ENCODE measurements at regions not wholly inside any gene's neighbourhood (a gene's known extent, or its start where the extent isn't known, plus 50 kb on each side); places are given as distances from the start of the nearest gene placed in this dataset.

DNA sequence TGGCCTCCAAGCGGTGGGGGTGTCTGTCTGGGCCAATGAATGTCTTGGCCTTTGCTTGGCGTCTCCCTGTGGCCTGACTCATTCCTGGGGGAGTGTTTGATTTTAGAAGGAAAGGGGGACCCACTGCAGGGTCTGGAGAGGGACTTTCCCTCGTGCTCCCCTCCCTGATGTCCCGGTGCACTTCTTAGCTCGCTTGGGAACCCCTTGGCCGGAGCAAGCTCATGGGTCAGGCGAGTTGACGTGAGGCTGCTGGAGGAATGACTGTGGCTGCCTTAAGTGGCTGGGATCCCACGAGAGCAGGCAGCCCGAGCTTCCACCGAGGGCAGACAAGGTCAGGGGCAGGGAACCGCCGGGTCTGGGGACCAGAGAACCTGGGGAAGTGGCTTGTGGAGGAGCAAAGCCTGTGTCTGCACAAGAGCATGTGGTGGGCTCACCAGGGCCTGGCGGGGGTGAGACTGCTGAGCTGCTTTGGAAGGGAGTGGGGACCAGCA lies 218.4 kb upstream of the C14orf180 start:
- ChIA-PET CTCF (no interaction called here), POLR2A (ENCODE audit: low non-redundant PET) (no interaction called here)
- intact Hi-C loops (cut with micrococcal nuclease; ENCODE audit: unreplicated experiment), result no loop called here
- no peak for DNase-seq (ENCODE audit: low spot score)
- H3K27me3 ChIP-seq (replicated peaks; ENCODE audit: insufficient read depth, low read depth, low read length, poor library complexity), result no peaks in the 10 kb centered on the region
- no peaks in the 10 kb centered on the region for H3K36me3 ChIP-seq (ENCODE audit: insufficient read depth, low read length, poor library complexity, severe bottlenecking)
- no peak overlapping the region for H3K27ac ChIP-seq (ENCODE audit: low read depth, low read length, poor library complexity, severe bottlenecking)
- BruUV-seq (replicated peaks), result no TSS peak
- no peaks in the 10 kb centered on the region for H3K4me1 ChIP-seq (ENCODE audit: insufficient read depth, low read length, poor library complexity, severe bottlenecking)
- no peaks in the 10 kb centered on the region for H3K9me3 ChIP-seq (ENCODE audit: low read depth, low read length, poor library complexity, severe bottlenecking)
- TF ChIP-seq, protein P1, sequence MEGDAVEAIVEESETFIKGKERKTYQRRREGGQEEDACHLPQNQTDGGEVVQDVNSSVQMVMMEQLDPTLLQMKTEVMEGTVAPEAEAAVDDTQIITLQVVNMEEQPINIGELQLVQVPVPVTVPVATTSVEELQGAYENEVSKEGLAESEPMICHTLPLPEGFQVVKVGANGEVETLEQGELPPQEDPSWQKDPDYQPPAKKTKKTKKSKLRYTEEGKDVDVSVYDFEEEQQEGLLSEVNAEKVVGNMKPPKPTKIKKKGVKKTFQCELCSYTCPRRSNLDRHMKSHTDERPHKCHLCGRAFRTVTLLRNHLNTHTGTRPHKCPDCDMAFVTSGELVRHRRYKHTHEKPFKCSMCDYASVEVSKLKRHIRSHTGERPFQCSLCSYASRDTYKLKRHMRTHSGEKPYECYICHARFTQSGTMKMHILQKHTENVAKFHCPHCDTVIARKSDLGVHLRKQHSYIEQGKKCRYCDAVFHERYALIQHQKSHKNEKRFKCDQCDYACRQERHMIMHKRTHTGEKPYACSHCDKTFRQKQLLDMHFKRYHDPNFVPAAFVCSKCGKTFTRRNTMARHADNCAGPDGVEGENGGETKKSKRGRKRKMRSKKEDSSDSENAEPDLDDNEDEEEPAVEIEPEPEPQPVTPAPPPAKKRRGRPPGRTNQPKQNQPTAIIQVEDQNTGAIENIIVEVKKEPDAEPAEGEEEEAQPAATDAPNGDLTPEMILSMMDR (conservative IDR thresholded peaks at IDR 0.05; ENCODE audit: low read depth, low read length), result no peak
- no peak for TF ChIP-seq EZH2 (IDR thresholded peaks at IDR 0.05; ENCODE audit: borderline replicate concordance, low read depth, low read length, poor library complexity, severe bottlenecking)
- no peak overlapping the region for H3K4me3 ChIP-seq (ENCODE audit: low read depth, low read length, poor library complexity, severe bottlenecking)

DNA sequence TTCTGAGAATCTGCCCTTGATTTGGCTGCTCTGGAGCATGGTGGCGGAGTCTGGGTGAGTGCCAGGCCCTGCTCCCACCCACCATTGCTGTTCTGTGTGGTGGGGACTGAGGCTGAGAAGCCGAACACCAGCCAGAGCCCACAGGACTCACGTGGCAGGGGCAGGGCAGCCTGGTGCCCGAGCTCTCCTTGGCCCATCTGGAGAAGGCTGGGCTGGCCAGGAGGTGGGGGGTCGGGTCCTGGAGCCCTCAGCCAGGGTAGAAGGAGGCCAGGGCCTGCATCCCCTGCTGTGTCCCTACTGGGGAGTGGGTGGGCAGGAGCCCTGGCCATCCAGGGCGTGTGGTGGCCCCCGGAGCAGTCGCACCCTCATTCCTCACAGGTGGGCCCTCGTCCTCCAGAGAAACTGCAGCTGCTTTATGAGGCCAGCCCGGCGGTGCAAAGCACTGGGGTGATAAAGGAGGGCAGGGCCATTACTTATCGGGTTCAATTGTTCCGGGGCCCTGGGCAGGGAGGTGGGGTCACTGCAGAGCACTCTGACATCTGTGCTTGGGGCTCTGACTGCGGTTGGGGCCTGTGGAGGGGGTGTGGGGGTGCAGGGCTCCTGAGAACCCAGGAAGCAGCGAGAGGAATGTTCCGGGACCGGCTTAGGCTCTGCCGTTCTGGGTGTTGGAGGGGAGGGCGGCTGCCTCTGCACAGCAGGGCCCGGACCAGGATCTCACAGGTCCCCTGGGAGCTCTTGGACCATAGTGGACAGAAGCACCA lies 217.5 kb upstream of the C14orf180 start:
- TF ChIP-seq, protein P1 (conservative IDR thresholded peaks at IDR 0.05; ENCODE audit: low read depth, low read length), result no peak
- no peak for TF ChIP-seq EZH2 (IDR thresholded peaks at IDR 0.05; ENCODE audit: borderline replicate concordance, low read depth, low read length, poor library complexity, severe bottlenecking)
- CTCF ChIA-PET, result no interaction called here
- no peak for DNase-seq (ENCODE audit: low spot score)
- Histone ChIP-seq H3K9me3 (ENCODE audit: low read depth, low read length, poor library complexity, severe bottlenecking) (no peaks in the 10 kb centered on the region), H3K36me3 (ENCODE audit: insufficient read depth, low read length, poor library complexity, severe bottlenecking) (no peaks in the 10 kb centered on the region), H3K27me3 (replicated peaks; ENCODE audit: insufficient read depth, low read depth, low read length, poor library complexity) (no peaks in the 10 kb centered on the region), H3K27ac (ENCODE audit: low read depth, low read length, poor library complexity, severe bottlenecking) (no peak overlapping the region), H3K4me3 (ENCODE audit: low read depth, low read length, poor library complexity, severe bottlenecking) (no peak overlapping the region), H3K4me1 (ENCODE audit: insufficient read depth, low read length, poor library complexity, severe bottlenecking) (no peaks in the 10 kb centered on the region)
- POLR2A ChIA-PET (ENCODE audit: low non-redundant PET), result no interaction called here
- no TSS peak for BruUV-seq (replicated peaks)
- intact Hi-C loops (cut with micrococcal nuclease; ENCODE audit: unreplicated experiment), result no loop called here

DNA sequence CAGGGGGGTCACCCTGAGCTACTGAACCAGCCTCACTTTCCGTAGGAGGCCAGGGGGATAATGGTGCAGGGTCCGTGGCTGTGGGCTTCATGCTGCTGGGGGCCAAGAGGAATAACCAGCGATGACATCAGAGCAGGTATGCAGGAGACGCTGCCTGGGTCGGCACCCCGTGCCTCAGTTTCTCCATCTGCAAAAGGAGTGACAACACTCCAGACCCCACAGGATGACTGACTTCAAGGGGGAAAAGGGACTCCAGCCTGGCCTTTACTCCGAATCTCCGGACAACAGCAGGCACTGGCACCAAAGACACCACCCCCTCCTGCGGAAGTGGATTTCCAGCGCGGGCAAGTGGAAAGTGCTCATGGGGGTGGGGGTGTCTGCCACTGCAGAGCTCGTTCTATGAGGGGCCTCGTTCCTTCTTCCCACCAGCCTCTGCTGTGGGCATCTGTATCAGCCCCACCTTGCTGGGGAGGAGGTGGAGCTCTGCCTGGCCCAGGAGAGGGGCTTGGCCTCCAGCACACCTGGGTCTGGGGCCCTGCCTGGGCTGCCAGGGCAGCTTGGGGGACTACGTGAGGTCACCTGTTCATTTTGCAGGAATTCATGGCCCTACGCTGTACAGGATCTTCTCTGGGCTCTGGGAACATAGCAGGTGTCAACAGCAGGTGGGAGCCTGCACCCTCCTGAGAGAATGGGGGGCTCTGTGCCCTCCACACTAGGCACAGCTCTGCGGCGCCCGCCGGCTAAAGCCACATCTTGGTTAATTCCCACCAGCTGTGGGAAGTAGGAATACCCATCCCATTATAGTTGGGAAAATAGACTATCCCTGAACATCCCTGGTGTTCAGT lies 216.6 kb upstream of the C14orf180 start:
- intact Hi-C loops (cut with micrococcal nuclease; ENCODE audit: unreplicated experiment), result no loop called here
- no peaks in the 10 kb centered on the region for H3K4me1 ChIP-seq (ENCODE audit: insufficient read depth, low read length, poor library complexity, severe bottlenecking)
- no peaks in the 10 kb centered on the region for H3K36me3 ChIP-seq (ENCODE audit: insufficient read depth, low read length, poor library complexity, severe bottlenecking)
- no peaks in the 10 kb centered on the region for H3K9me3 ChIP-seq (ENCODE audit: low read depth, low read length, poor library complexity, severe bottlenecking)
- no peaks in the 10 kb centered on the region for H3K27me3 ChIP-seq (replicated peaks; ENCODE audit: insufficient read depth, low read depth, low read length, poor library complexity)
- H3K27ac ChIP-seq (ENCODE audit: low read depth, low read length, poor library complexity, severe bottlenecking), result no peak overlapping the region
- no peak for DNase-seq (ENCODE audit: low spot score)
- TF ChIP-seq, protein P1 (conservative IDR thresholded peaks at IDR 0.05; ENCODE audit: low read depth, low read length), result no peak
- no peak for TF ChIP-seq EZH2 (IDR thresholded peaks at IDR 0.05; ENCODE audit: borderline replicate concordance, low read depth, low read length, poor library complexity, severe bottlenecking)
- no TSS peak for BruUV-seq (replicated peaks)
- ChIA-PET POLR2A (ENCODE audit: low non-redundant PET) (no interaction called here), CTCF (no interaction called here)
- no peak overlapping the region for H3K4me3 ChIP-seq (ENCODE audit: low read depth, low read length, poor library complexity, severe bottlenecking)
